ENCODE measurements at regions not wholly inside any gene's neighbourhood (a gene's known extent, or its start where the extent isn't known, plus 50 kb on each side); places are given as distances from the start of the nearest gene placed in this dataset.

DNA sequence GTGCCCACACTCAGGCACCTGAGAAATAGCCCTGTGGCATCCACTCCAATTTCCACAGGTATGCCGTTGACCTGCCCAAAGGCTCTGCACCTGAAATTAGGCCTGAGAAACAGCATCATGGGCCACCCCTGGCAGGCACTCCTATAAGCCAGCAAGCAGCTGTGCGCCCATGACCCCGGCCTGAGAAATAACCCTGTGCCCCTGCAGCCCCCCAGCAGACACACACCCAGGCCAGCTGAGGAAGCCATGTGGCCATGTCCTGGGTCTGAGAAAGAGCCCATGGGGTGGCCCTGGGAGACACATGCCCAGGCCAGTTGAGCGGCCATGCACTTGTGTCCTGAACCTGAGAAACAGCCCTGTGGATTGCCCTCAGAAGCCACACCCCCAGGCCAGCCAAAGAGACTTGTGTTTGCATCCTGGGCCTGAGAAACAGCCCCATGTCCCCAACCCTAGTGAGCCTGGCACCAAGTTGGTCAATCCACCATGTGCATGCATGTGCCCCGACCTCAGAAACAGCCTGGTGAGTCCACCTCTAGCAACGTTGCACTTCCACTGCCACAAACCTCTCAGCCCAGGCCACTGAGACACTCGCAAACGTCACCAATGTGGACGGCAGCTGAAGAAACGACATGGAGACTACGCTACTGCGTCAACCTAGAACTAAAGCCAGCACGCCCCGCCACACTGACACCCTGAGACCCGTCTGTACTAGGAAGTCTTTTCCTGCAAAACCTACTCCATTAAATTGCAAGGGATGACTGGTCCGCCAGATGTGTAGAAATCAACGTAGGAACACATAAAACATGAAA is 411.9 kb downstream of the TMEM121 start:
- POLR2A ChIA-PET: no interaction called here

DNA sequence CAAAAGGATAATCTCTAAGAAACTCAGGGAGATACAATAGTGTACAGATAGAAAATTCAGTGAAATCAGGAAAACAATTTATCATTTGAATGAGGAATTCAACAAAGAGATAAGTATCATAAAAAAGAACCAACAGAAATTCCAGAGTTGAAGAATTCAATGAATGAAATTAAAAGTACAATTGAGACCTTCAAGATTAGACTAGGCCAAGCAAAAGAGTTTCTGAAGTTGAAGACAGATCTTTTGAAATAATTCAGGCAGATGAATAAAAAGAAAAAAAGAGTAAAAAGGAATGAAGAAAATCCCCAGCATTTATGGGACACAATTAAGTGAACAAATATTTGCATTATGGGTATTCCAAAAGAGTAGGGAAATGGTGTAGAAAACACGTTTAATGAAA is 412.6 kb downstream of the TMEM121 start:
- no peak for TF ChIP-seq CHD2 (IDR thresholded peaks at IDR 0.05; ENCODE audit: low read length, partially characterized antibody)
- no peak for TF ChIP-seq NPAS2 (CRISPR knock-in tag; IDR thresholded peaks at IDR 0.05; ENCODE audit: borderline replicate concordance)
- TF ChIP-seq, protein P1, sequence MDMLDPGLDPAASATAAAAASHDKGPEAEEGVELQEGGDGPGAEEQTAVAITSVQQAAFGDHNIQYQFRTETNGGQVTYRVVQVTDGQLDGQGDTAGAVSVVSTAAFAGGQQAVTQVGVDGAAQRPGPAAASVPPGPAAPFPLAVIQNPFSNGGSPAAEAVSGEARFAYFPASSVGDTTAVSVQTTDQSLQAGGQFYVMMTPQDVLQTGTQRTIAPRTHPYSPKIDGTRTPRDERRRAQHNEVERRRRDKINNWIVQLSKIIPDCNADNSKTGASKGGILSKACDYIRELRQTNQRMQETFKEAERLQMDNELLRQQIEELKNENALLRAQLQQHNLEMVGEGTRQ (IDR thresholded peaks at IDR 0.05): no peak
- no peak for TF ChIP-seq KDM1A (IDR thresholded peaks at IDR 0.05; ENCODE audit: low read depth)
- no peak for TF ChIP-seq EP300 (IDR thresholded peaks at IDR 0.05)
- no peak for TF ChIP-seq HDAC2 (IDR thresholded peaks at IDR 0.05)
- no peak for TF ChIP-seq BHLHE40 (IDR thresholded peaks at IDR 0.05; ENCODE audit: low read depth, low read length)
- no peak for TF ChIP-seq HOXA7 (CRISPR knock-in tag; IDR thresholded peaks at IDR 0.05)
- TF ChIP-seq NR3C1 (IDR thresholded peaks at IDR 0.05): no peak
- no peak for TF ChIP-seq MAZ (IDR thresholded peaks at IDR 0.05; ENCODE audit: borderline replicate concordance, low read depth, low read length)
- ATAC-seq (no peak), DNase-seq (ENCODE audit: low read depth in 1 of 2, low spot score in 1 of 2) (no peak), FAIRE-seq (no peak)
- WGBS (ENCODE audit: missing lambda C conversion rate): 0% methylated on average over 1 of the region's 1 CpG
- H3K4me3 ChIP-seq: no peak overlapping the region
- POLR2A ChIA-PET: no interaction called here
- no peaks in the 10 kb centered on the region for H3K4me1 ChIP-seq
- no peak overlapping the region for H3K27ac ChIP-seq
- peaks cover 22% of the 10 kb centered on the region for H3K9me3 ChIP-seq
- H3K4me2 ChIP-seq: no peak overlapping the region
- CTCF ChIA-PET: no interaction called here

More for the DNA sequence above, 411.9 kb downstream of the TMEM121 start:
- FAIRE-seq: no peak
- ATAC-seq: no peak
- no peak for DNase-seq (ENCODE audit: low read depth in 1 of 2, low spot score in 1 of 2)
- Histone ChIP-seq H3K4me2 (no peak overlapping the region), H3K9me3 (peaks cover 22% of the 10 kb centered on the region), H3K4me1 (no peaks in the 10 kb centered on the region), H3K27ac (no peak overlapping the region), H3K4me3 (no peak overlapping the region)
- TF ChIP-seq, protein P2, sequence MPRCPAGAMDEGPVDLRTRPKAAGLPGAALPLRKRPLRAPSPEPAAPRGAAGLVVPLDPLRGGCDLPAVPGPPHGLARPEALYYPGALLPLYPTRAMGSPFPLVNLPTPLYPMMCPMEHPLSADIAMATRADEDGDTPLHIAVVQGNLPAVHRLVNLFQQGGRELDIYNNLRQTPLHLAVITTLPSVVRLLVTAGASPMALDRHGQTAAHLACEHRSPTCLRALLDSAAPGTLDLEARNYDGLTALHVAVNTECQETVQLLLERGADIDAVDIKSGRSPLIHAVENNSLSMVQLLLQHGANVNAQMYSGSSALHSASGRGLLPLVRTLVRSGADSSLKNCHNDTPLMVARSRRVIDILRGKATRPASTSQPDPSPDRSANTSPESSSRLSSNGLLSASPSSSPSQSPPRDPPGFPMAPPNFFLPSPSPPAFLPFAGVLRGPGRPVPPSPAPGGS (IDR thresholded peaks at IDR 0.05): no peak
- TF ChIP-seq CHD2 (IDR thresholded peaks at IDR 0.05; ENCODE audit: low read length, partially characterized antibody) (no peak), HOXB5 (CRISPR knock-in tag; IDR thresholded peaks at IDR 0.05) (no peak), HOXB13 (CRISPR knock-in tag; IDR thresholded peaks at IDR 0.05; ENCODE audit: low read depth) (no peak)
- CTCF ChIA-PET: interaction anchor here (0.7 kb wide), 1 partner anchor 642 kb away, joined by 3 read pairs; no protein-coding TSS in a partner anchor
- 12% methylated on average over 16 of the region's 17 CpGs for WGBS (ENCODE audit: missing lambda C conversion rate)

DNA sequence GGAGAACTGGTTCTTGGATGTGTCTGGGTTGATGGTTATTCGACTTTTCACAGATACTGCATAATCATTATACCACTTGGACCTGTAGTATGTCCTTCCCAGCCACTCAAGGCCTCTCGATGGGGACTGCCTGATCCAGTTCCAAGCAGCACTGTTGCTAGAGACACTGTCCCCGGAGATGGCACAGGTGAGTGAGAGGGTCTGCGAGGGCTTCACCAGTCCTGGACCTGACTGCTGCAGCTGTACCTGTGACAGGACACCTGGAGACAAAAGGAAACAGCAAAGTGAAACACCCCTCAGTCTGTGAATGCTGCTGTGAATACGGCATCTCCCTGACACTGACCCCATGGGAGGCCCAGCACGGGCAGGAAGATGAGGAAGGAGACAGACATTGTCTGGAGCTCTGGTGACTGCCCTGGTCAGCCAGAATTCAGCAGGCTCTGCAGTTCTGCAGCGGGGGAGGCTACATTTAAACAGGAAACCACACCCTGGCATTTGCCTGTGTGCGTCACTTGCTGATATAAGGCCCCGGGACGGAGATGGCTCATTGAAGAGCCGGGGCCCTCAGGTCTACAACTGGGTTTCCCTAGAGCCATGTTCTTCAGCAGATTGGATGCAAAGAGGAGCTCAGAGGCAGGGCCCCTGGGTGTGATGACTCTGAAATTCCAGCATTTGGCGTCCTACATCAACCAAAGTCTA is 413.6 kb downstream of the TMEM121 start:
- Histone ChIP-seq H3K4me3 (no peak overlapping the region), H3K4me1 (no peaks in the 10 kb centered on the region), H3K9me3 (peaks cover 20% of the 10 kb centered on the region), H3K4me2 (no peak overlapping the region), H3K27ac (no peak overlapping the region)
- POLR2A ChIA-PET: no interaction called here
- DNase-seq (ENCODE audit: low read depth in 1 of 2, low spot score in 1 of 2): no peak
- FAIRE-seq: no peak
- CTCF ChIA-PET: interaction anchor here (1.0 kb wide), 2 partner anchors 260 to 263 kb away, joined by 3 read pairs; no protein-coding TSS in a partner anchor
- TF ChIP-seq, protein P1 (IDR thresholded peaks at IDR 0.05): no peak
- TF ChIP-seq RNF2 (IDR thresholded peaks at IDR 0.05; ENCODE audit: borderline replicate concordance, low read depth): no peak
- TF ChIP-seq, protein P3, sequence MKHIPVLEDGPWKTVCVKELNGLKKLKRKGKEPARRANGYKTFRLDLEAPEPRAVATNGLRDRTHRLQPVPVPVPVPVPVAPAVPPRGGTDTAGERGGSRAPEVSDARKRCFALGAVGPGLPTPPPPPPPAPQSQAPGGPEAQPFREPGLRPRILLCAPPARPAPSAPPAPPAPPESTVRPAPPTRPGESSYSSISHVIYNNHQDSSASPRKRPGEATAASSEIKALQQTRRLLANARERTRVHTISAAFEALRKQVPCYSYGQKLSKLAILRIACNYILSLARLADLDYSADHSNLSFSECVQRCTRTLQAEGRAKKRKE (CRISPR knock-in tag; IDR thresholded peaks at IDR 0.05; ENCODE audit: low read depth): no peak
- no peak for ATAC-seq
- 16% methylated on average over 11 of the region's 12 CpGs for WGBS (ENCODE audit: missing lambda C conversion rate)
